Activated CD8-positive, alpha-beta memory T cell treated with anti-CD3 and anti-CD28 coated beads for 36 hours (primary cell): ENCODE measurements at regions not wholly inside any gene's neighbourhood (a gene's known extent, or its start where the extent isn't known, plus 50 kb on each side); places are given as distances from the start of the nearest gene placed in this dataset.
"Not testable (repeated sequence)": the region's sequence is repeated elsewhere in the genome, so short reads cannot be mapped to it uniquely, and the experiment has no call there.

Experiments
- CTCF ChIA-PET: fragments of 350-600 bp; sonication (Branson Sonifier 250); formaldehyde crosslinking; loops from one replicate; lab custom pipeline; 2021; ENCODE audit warnings: antibody characterized with exemption; lab: Charles Lee
- POLR2A ChIA-PET: fragments of 350-600 bp; sonication (Branson Sonifier 250); formaldehyde crosslinking; loops from one replicate; lab custom pipeline; 2021; ENCODE audit warnings: antibody characterized with exemption; lab: Charles Lee

DNA sequence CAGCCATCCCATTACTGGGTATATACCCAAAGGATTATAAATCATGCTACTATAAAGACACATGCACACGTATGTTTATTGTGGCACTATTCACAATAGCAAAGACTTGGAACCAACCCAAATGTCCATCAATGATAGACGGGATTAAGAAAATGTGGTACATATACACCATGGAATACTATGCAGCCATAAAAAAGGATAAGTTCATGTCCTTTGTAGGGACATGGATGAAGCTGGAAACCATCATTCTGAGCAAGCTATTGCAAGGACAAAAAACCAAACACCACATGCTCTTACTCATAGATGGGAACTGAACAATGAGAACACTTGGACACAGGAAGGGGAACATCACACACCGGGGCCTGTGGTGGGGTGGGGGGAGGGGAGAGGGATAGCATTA, 285.7 kb downstream of the SIPA1L2 start:
- POLR2A ChIA-PET, result not testable (repeated sequence)

DNA sequence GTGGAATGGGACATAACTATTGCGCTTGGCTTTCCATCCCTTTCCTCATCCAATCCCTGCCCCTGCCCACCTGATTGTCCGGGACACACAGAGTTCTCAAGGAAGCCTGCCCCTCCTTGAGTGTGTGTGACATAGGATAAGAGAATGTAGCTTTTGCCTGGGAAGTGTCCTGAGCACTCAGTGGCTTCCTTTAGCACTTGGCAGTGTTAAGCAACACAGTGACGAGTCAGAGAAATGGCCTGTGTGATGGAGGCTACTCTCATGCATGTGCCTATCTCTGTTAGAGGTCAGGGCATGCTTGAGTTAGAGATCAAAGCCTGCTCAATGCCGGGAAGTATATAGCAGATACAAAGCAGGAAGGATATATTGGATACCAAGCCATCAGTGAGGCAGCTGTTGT, 289.5 kb downstream of the SIPA1L2 start:
- ChIA-PET POLR2A (no interaction called here), CTCF (no interaction called here)

More for the DNA sequence above, 285.7 kb downstream of the SIPA1L2 start:
- CTCF ChIA-PET, result not testable (repeated sequence)

DNA sequence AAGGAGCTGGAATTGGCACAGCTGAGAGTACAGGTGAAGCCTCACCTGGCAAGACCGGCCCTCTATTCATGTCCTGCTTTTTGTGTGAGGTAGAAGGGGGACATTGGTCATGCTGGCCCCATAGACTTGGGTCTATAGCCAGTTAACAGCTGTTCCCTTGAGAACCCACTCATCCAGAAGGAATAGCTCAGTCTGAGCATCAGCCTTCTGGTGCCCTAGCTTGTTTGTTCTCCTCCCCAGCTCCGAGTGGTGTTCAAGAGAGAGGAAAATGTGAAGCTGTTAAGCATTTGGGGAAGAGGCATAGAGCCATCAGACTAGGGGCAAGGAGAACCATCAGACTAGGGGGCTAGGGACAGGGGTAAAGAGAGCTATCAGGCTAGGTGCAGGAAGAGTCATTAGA, 290.9 kb downstream of the SIPA1L2 start:
- ChIA-PET POLR2A (no interaction called here), CTCF (no interaction called here)

DNA sequence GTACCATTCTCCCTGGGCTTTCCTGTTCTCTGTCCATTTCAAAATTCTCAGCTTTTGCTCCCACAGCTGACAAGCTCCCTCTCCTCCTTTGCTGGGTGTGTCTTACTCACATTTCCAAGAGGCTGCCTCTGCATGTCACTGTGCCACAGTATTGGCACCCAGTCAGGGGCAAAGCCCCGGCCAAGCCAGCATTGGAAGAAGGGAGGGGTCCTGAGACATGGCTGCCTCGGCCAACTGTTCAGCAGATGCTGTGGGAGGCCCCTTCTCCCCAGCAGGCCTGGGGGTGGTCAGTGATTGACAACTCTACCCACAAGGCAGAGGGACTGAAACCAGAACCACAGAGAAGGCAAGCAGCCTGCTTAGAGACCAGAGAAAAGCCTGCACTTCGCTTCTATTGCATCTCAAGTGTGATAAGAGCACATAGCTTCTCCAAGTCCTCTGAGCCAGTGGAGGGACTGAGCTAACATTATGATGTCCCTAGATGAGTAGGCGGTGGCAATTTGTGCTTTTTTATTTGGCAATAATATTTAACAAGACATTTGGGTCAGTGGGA, 294.1 kb downstream of the SIPA1L2 start:
- ChIA-PET POLR2A (no interaction called here), CTCF (interaction anchor here (0.6 kb wide), 1 partner anchor 47 kb away, joined by 3 read pairs; no protein-coding TSS in a partner anchor)

DNA sequence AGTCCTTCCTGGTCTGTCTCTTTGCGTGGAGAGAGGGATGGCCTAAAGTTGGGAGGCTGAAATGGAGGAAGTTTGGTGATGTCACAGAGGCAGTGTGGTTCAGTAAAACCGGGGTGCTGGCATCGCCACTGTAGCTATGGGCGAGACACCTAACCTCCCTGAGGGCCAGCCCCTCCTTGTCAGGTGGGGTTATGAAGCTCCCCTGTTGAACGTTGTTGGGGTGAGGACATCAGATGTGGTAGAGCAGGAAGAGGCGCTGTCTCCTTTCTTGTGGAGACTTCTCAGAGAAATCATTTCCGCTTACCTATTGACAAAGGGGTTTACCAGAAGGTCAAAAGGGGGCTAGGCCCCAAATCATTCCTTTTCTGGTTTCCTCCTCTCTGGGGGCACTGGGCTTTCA, 294.7 kb downstream of the SIPA1L2 start:
- ChIA-PET CTCF (interaction anchor here (0.6 kb wide), 1 partner anchor 47 kb away, joined by 3 read pairs; no protein-coding TSS in a partner anchor), POLR2A (no interaction called here)

DNA sequence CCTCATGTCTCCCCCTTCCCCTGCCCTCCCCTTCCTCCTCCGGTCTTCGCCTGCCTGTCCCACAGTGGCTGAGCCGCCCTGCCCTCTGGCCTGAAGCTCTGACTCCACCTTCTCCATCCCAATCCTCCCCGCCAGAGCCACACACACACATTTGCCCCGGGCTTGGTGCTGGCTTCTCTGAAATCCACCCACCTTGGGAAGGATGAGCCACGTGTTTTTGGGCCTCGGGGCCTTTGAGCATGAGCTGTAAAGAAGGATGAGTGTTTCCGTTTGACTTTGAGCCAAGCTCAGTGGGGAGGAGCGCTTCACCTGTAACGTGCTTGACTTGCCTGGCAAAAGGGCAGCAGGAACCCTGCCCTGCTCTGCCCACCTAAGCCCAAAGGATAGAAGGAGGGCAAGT, 295.1 kb downstream of the SIPA1L2 start:
- ChIA-PET POLR2A (no interaction called here), CTCF (no interaction called here)

DNA sequence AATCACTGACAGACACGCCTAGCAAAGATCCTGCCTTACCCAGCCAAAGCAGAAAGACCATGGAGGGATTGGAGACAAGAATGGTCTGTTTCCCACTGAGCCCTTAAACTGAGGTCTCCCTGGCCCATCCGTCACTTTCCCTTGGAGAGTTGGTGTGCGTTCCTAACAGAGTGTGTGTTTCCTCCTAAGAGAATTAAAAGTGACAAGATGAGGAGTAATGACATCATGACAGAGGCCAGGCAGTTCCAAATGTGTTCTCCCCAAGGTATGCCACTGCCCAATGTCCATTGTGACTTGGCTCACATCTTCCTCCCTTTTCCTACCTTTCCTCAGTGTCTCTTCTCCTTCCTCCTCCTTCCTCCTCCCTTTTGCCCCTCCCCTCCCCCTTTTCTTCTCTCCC, 295.7 kb downstream of the SIPA1L2 start:
- CTCF ChIA-PET, result no interaction called here
- POLR2A ChIA-PET, result no interaction called here

DNA sequence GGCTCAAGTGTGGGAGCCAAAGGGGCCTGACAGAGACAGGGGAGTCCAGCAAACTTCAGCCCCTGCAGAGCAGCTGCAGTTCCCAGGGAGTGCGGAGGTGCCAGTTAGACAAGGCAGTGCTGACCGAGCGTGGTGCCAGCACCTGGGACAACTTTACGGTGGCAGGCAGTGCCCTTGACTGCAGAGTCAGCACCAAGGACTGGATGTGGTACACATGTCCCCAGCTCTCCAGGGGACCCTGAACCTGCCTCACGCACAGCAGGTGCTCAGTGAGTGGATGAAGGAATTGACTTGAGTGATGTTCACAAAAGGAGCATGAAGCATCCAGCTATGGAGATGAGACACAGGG, 296.5 kb downstream of the SIPA1L2 start:
- CTCF ChIA-PET, result no interaction called here

DNA sequence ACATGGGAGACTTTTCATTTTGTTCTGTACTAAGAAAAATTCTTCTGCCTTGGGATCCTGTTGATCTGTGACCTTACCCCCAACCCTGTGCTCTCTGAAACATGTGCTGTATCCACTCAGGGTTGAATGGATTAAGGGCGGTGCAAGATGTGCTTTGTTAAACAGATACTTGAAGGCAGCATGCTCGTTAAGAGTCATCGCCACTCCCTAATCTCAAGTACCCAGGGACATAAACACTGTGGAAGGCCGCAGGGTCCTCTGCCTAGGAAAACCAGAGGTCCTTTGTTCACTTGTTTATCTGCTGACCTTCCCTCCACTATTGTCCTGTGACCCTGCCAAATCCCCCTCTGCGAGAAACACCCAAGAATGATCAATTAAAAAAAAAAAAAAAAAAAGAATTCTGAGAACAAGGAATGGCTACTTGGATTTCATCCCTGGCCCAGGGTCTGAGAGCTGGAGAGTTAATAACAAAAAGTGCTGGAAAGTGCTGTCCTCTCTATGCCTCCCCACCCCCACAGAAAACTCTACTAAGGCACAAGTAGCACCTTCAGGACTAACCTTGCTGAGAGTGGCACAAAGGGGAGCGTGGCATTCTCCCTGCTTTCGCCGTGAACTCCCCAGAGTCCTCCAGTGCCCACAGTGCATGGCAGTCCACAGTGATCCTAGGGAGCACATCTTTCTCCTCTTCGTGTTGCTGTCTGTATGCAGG, 297.1 kb downstream of the SIPA1L2 start:
- CTCF ChIA-PET, POLR2A ChIA-PET: not testable (repeated sequence)

More for the DNA sequence above, 296.5 kb downstream of the SIPA1L2 start:
- POLR2A ChIA-PET, result no interaction called here

DNA sequence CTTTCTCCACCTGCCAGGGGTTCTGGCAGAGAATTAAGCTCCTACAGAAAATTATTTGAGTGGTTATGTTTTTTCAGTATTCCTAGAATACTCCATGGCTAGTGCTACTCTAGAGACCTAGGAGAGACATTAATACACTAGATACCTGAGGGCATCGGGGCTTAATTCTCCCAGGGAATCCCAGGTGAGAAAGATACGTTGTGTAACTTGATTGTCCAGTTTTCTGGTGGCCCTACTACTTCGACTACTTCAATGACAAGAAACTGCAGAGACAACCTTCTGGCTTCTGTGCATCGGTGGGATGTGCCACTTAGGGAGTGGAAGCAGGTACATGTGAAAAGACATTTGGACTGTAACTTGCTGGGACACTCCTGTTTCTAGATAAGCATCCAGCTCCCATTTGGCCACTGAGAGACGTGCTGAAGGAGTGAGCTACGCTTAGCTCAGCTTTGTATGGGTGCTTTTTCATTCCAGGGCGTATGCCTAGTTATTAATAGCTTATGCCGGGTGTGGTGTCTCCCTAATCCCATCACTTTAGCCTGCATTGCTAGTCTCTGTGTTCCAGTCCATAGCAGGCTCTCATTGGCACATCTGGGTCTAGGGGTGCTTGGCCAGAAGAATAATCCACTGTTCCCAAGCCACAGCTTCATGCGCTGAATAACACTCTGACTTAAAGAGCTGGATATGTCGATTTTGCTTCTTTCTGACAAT, 300.7 kb downstream of the SIPA1L2 start:
- ChIA-PET POLR2A (no interaction called here), CTCF (no interaction called here)

DNA sequence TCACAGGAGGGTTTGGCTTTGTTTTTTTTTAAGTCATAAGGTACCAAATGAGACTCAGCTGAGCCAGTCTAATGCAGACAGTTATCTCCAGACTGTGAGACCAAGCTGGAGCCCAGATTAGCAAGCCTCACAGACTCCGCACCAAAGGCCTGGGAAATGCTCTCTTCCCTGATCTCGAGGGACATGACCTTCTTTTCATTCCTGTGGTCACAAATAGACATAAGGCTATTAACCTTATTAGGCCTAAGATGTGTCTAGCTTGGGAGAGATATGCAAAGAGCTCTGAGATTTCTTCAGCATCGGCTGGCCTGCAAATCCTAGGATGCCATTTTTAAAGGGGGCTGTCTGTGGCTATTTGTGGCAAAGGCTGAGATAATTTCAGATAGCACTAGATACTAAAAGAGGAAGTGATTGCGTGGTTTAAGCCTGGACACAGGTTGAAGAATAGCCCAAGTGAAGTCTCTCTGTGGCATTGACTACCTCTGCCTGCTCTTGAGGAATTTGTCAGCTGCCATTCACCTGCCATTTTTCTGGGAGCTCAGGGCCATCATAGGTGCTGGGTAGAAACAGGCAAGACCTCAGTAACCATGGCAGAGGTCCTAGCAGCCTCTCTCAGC, 301.3 kb downstream of the SIPA1L2 start:
- ChIA-PET POLR2A (no interaction called here), CTCF (no interaction called here)

DNA sequence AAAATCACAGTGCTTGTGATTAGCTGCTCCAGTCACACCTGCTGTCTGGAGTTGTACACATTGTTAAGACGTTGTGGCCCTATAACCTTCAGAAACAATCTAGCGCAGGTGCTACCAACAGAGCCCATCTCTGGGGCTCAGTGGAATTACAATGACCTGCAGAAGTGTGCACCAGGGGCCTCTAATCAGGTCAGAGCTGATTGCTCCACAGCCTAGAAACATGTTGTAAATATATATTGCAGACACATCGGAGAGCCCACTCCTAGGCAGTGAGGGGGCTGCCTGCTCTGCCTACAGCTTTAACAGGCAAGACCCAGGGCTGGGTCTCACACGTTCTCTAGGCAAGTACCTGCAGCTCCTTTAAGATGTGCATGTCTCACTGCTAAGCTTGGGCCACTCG, 302.0 kb downstream of the SIPA1L2 start:
- ChIA-PET CTCF (no interaction called here), POLR2A (no interaction called here)

DNA sequence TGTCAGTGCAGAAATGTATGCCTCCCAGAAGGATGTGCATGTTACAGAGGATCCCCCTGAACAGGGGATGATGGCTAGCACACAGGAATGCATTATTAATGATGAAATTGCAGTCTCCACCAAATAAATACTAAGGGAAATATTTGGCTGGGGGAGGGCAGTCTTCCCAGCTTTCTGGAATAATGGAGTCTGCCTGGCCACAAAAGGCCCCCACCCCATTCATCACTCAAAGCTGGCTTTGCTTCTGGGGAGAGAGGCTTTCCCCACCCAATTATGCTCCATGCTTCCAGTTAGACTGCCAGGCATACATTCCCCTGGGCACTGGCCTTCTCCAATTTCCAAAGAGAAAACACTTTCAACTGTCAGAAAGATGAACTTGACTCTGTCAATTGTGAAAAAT, 302.7 kb downstream of the SIPA1L2 start:
- POLR2A ChIA-PET, result no interaction called here
- CTCF ChIA-PET, result no interaction called here

DNA sequence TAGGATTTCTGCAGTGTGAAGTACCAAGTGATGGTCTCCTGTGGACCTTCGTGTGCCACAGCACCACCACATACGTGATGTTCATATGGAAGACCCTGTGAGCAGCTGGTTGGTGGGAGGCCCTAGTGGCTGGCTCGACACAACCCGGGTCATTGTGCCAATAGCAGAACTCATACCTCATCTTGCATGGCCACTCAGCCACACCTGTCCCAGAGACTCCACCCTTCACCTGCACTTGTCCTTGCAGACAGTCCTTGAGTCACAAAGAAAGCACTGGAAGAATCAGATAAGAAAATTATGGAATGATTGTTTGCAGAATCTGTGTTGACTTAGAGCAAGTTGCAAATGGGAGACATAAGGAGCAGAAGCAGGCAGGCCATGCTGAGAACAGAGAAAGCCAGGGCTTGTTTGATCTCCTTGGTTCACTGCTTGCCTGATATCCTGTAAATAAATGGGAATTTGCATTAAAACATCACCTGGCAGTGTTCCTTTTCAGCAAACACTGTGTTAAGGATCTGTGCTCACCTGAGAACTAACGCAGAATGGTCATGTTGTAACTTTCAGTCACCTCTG, 307.7 kb downstream of the SIPA1L2 start:
- ChIA-PET POLR2A (no interaction called here), CTCF (no interaction called here)

DNA sequence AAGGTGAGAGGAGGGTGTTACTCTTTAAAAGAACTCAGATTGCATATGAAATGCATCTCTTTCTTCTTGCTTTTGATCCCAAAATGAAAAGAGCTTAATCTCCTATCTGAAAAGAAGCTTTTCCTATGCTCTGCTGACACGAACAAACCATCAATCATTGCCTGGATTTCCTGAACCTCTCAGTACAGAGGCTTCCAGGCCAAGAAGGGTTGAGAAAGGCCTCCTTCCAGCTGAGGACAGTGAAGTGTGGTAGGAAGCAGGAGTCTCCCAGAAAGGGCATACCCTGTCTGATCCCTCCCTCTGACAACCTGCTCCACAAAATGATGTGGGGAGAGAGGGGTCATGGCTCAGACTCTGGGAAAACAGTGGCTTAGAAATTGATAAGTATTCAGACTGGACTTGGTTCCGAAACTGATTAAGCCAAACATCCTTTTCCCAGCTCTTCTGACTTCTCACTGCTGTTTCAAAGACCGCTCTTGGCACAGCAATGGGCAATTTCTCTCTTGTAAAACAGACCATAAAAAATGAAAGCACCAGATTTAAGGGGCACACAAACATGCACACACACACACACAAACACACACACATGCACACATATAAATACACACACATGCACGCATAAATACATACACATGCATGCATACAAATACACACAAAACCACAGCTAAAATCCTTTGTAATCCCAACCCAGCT, 310.3 kb downstream of the SIPA1L2 start:
- CTCF ChIA-PET, result no interaction called here
- POLR2A ChIA-PET, result no interaction called here

DNA sequence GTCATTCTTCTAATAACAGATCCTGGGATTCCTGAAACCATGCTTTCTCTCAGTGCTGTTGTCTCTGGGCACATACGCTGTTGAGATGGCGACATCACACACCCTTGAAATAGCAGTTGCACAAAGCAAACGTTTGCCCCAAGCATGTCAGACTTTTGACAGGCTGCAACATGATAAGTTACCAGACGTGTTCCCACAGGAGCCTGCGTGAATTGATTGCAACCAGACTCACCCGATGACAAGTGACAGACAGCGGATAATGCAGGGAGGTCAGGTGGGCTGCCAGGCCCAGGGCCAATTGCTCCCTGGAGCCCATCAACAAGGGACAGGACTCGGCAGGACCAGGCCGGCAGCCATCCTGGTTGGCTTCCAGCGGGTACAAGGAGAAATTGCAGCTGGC, 310.9 kb downstream of the SIPA1L2 start:
- CTCF ChIA-PET, result no interaction called here
- POLR2A ChIA-PET, result no interaction called here

DNA sequence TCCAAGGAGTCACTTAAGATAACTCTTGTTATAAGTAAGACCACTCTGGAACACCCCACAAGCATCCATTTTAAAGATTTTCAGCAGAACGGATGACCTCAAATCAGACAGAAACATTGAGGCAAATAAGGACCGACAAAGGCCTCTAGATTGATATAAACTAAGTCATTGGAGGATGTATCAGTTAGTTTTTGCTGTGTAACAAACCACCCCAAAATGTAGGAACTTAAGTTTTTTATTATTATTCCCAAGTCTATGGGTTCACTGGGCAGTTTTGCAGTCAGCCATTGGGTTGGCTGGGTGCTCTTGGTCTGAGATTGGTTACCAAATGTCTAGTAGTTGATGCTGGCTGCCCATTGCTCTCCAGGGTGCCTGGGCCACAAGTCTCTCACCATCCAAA, 311.8 kb downstream of the SIPA1L2 start:
- POLR2A ChIA-PET, result no interaction called here
- CTCF ChIA-PET, result no interaction called here

DNA sequence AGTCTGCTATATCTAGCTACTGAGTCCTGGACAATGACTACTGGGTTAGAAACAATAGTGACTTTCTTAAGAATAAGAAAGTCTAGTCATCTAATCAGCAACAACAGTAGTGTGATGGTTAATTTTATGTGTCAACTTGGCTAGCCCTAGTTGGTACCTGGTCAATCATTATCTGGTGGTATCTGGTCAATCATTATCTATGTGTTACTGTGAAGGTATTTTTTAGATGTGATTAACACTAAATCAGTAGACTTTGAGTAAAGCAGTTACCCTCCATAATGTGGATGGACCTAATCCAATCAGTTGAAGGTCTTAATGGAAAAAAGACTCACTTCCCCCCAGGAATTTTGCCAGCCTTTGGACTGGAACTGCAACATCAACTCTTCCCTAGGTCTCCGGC, 312.6 kb downstream of the SIPA1L2 start:
- ChIA-PET CTCF (no interaction called here), POLR2A (no interaction called here)

DNA sequence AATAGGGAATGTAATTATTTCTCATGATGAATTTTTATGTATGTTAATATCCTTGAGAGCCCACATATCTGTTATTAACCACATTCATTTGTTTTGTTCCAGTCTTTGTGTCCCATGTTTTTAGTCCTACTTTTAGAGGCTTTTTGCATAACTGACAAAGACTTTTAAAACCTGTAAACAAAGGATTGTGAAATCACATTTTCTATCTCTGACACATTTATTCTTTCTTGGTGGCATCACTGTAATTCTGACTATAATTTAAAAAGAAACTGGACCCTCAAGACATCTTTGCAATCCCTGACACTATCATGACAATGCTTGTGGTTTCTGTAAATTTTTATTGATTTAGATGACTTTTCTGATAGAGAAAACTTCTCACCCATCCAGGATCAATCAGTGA, 313.1 kb downstream of the SIPA1L2 start:
- ChIA-PET CTCF (no interaction called here), POLR2A (no interaction called here)

DNA sequence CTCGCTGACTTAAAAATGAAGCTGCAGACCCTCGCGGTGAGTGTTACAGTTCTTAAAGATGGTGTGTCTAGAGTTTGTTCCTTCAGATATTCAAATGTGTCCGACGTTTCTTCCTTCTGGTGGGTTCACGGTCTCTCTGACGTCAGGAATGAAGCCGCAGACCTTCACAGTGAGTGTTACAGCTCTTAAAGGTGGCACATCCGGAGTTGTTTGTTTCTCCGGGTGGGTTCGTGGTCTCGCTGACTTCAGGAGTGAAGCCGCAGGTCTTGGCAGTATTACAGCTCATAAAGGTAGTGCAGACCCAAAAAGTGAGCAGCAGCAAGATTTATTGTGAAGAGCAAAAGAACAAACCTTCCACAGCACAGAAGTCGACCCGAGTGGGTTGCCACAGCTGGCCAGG, 316.1 kb downstream of the SIPA1L2 start:
- CTCF ChIA-PET, result interaction anchor here (0.5 kb wide), 1 partner anchor 101 kb away, joined by 3 read pairs; no protein-coding TSS in a partner anchor
- POLR2A ChIA-PET, result not testable (repeated sequence)
